H7 (cell line): ENCODE measurements at regions not wholly inside any gene's neighbourhood (a gene's known extent, or its start where the extent isn't known, plus 50 kb on each side); places are given as distances from the start of the nearest gene placed in this dataset.

ENCODE experiments used
- DNase-seq: peaks from one replicate; pipeline ENCODE4 v3.0.0; 2012
- H3K27me3 ChIP-seq: 2 replicates; pipeline ENCODE4 v1.6.0; 2011; ENCODE audit warnings: mild to moderate bottlenecking, low read length; ENCODE audit not compliant: control insufficient read depth, insufficient read depth
- H3K36me3 ChIP-seq: replicated peaks from 2 replicates; pipeline ENCODE4 v1.5.1; 2011; ENCODE audit warnings: low read length; ENCODE audit not compliant: control insufficient read depth, insufficient read depth
- H3K4me3 ChIP-seq: 2 replicates; pipeline ENCODE4 v1.5.1; 2011; ENCODE audit warnings: low read depth, mild to moderate bottlenecking, control low read depth, low read length, moderate library complexity; ENCODE audit not compliant: insufficient read depth

- no peak overlapping the region for H3K4me3 ChIP-seq
- no peaks in the 10 kb centered on the region for H3K27me3 ChIP-seq
- H3K36me3 ChIP-seq = no peaks in the 10 kb centered on the region
- DNase-seq = no peak
Observed at GRCh38 chr17:13442361-13442760, 159.4 kb downstream of the HS3ST3A1 start.

GRCh38 chr17:13441873-13442272 lies 159.9 kb downstream of the HS3ST3A1 start:
- no peak overlapping the region for H3K4me3 ChIP-seq
- no peaks in the 10 kb centered on the region for H3K27me3 ChIP-seq
- DNase-seq = no peak
- H3K36me3 ChIP-seq = no peaks in the 10 kb centered on the region

GRCh38 chr17:13437966-13438779 lies 163.6 kb downstream of the HS3ST3A1 start:
- Histone ChIP-seq H3K36me3 (no peaks in the 10 kb centered on the region), H3K4me3 (no peak overlapping the region), H3K27me3 (no peaks in the 10 kb centered on the region)
- DNase-seq = no peak

GRCh38 chr17:13435230-13435629 lies 166.5 kb downstream of the HS3ST3A1 start:
- Histone ChIP-seq H3K27me3 (no peaks in the 10 kb centered on the region), H3K36me3 (no peaks in the 10 kb centered on the region), H3K4me3 (no peak overlapping the region)
- DNase-seq = no peak

- Histone ChIP-seq H3K4me3 (no peak overlapping the region), H3K27me3 (no peaks in the 10 kb centered on the region), H3K36me3 (no peaks in the 10 kb centered on the region)
- no peak for DNase-seq
Observed at GRCh38 chr17:13429201-13429600, 172.5 kb downstream of the HS3ST3A1 start.

- H3K4me3 ChIP-seq = no peak overlapping the region
- no peaks in the 10 kb centered on the region for H3K27me3 ChIP-seq
- no peaks in the 10 kb centered on the region for H3K36me3 ChIP-seq
- DNase-seq = no peak
Observed at GRCh38 chr17:13428611-13429042, 173.1 kb downstream of the HS3ST3A1 start.

GRCh38 chr17:13426991-13427390 lies 174.7 kb downstream of the HS3ST3A1 start:
- no peak overlapping the region for H3K4me3 ChIP-seq
- H3K36me3 ChIP-seq = no peaks in the 10 kb centered on the region
- no peaks in the 10 kb centered on the region for H3K27me3 ChIP-seq
- no peak for DNase-seq

- Histone ChIP-seq H3K27me3 (no peaks in the 10 kb centered on the region), H3K4me3 (no peak overlapping the region), H3K36me3 (no peaks in the 10 kb centered on the region)
- DNase-seq = no peak
Observed at GRCh38 chr17:13425390-13425789, 176.3 kb downstream of the HS3ST3A1 start.

- DNase-seq = no peak
- Histone ChIP-seq H3K36me3 (no peaks in the 10 kb centered on the region), H3K27me3 (no peaks in the 10 kb centered on the region), H3K4me3 (no peak overlapping the region)
Observed at GRCh38 chr17:13421581-13422130, 180.1 kb downstream of the HS3ST3A1 start.

GRCh38 chr17:13420878-13421277 lies 180.9 kb downstream of the HS3ST3A1 start:
- DNase-seq = no peak
- H3K36me3 ChIP-seq = no peaks in the 10 kb centered on the region
- no peaks in the 10 kb centered on the region for H3K27me3 ChIP-seq
- no peak overlapping the region for H3K4me3 ChIP-seq

- Histone ChIP-seq H3K36me3 (no peaks in the 10 kb centered on the region), H3K4me3 (no peak overlapping the region), H3K27me3 (no peaks in the 10 kb centered on the region)
- no peak for DNase-seq
Observed at GRCh38 chr17:13420418-13420826, 181.3 kb downstream of the HS3ST3A1 start.

GRCh38 chr17:13419676-13420075 lies 182.1 kb downstream of the HS3ST3A1 start:
- Histone ChIP-seq H3K4me3 (no peak overlapping the region), H3K36me3 (no peaks in the 10 kb centered on the region)

GRCh38 chr17:13418891-13419290 lies 182.8 kb downstream of the HS3ST3A1 start:
- DNase-seq = no peak
- H3K27me3 ChIP-seq = no peaks in the 10 kb centered on the region
- no peaks in the 10 kb centered on the region for H3K36me3 ChIP-seq
- H3K4me3 ChIP-seq = no peak overlapping the region

More at GRCh38 chr17:13419676-13420075, 182.1 kb downstream of the HS3ST3A1 start:
- no peaks in the 10 kb centered on the region for H3K27me3 ChIP-seq
- DNase-seq = no peak

- H3K27me3 ChIP-seq = no peaks in the 10 kb centered on the region
- no peak overlapping the region for H3K4me3 ChIP-seq
- no peak for DNase-seq
- no peaks in the 10 kb centered on the region for H3K36me3 ChIP-seq
Observed at GRCh38 chr17:13417381-13417950, 184.3 kb downstream of the HS3ST3A1 start.

- no peak for DNase-seq
- H3K36me3 ChIP-seq = no peaks in the 10 kb centered on the region
- no peaks in the 10 kb centered on the region for H3K27me3 ChIP-seq
- H3K4me3 ChIP-seq = no peak overlapping the region
Observed at GRCh38 chr17:13416748-13417363, 184.9 kb downstream of the HS3ST3A1 start.
